ENCODE measurements at regions not wholly inside any gene's neighbourhood (a gene's known extent, or its start where the extent isn't known, plus 50 kb on each side); places are given as distances from the start of the nearest gene placed in this dataset.

- no peak for DNase-seq
Measured at GRCh38 chr9:129354498-129354897, 176.4 kb upstream of the IER5L start.

GRCh38 chr9:129353697-129354336, 175.8 kb upstream of the IER5L start:
- no peak for DNase-seq

DNA sequence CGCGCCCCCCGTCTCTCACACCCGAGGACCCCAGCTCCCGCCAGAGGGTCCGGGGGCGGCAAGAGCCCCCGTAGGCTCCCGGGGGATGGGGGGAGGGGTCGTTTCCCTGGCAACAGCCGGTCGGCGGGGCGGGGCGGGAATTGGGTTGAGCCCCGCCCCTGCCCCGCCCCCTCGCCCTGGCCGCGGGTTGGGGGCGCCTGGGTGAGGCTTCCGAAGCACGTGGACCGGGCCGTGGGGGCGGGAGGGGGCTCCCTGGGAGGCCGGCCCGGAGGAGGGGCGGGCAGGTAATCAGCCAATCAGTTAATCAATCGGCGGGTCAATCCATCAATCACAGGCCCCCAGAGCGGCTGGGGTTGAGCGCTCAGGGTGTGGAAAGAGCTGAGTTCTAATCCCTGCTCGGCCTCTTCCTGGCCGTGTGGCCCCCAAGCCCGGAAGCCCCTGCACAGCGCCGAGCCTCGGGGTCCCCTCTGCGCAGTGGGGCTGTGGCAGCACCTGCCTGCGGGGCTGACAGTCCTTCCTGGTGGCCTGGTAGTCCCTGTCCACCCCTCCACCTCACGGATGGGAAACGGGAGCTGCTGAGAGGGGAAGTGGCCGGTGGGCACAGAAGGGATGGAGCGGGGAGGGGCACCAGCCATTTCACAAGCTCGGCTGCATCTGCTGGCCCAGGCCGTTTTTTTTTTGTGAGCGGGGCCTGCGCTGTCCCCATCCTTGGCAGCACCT, 174.2 kb upstream of the IER5L start:
- no peak for DNase-seq

DNA sequence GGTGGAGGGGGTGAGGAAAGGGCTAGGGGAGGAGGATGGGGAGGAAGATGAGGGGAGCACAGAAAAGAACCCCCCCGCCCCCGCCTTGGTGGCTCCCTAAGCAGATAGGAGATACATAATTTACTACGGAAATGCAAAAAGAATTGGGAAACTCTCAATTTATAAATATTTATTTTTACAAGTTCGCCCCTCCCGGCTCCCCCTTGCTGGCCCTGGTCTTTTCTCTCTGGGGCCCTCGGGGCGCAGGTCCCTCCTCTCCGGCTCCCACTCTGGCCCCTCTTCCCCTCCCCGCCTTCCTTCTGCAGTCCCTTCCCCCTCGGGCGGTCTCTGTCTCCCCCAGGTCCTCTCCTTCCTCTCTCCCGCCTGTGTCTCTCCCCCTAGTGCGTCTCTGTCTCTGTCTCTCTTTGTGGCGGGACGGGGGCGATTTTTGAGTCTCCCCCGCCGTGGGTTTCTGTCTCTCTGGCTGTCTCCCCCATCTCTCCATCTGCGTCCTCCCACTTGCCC, 173.6 kb upstream of the IER5L start:
- DNase-seq, result no peak

GRCh38 chr9:129351058-129351641, 173.1 kb upstream of the IER5L start:
- DNase-seq, result no peak

GRCh38 chr9:129350143-129350935, 172.3 kb upstream of the IER5L start:
- no peak for DNase-seq

DNA sequence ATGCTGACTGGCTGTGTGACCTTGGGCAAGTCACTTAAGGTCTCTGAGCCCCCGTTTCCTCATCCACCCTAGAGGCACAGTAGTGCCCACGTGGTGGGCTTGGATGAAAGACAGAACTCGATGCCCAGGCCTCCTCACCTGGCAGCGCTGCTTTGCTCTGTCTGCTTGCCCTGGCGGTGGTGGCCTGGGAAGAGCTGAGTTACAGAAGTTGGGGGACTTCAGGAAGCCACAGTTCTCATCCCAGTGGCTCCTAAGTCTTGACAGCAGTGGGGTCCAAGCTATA, 171.5 kb upstream of the IER5L start:
- no peak for DNase-seq

DNA sequence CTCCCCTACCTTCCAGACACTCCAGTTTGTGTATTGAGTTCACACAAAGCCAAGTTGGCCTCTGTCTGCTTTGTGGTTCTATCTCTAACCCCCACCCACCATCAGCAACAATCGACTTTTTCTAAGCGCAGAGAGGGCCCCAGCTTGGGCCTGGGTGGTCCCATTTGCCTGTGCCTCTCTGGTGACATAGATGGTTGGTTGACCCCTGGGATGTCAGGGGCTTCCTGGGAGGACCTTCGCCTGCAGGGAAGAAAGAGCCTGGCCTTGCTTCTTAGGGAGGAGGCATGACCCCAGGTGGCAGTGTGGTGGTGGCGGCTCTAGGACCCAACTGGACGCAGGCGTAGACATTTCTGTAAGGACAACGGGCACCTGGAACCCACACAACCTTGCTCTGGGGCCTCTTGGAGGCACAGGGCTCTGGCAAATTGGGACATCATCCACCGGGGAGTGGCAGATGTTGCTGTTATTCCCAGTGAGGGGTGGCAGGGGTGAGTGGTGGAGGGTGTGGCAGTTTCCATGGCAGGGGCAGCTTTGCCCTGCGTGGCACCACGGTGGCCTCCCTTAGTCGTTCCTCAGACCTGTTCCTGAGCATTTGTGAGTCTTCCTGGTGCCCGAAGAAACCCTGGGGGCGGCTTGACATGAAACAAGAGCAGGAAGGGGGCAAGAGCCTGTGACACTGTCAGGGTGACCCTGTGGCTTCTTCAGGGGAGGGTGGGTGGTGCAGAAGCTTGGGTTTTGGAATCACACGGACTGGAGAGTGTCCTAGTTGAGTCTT, 171.0 kb upstream of the IER5L start:
- no peak for DNase-seq

DNA sequence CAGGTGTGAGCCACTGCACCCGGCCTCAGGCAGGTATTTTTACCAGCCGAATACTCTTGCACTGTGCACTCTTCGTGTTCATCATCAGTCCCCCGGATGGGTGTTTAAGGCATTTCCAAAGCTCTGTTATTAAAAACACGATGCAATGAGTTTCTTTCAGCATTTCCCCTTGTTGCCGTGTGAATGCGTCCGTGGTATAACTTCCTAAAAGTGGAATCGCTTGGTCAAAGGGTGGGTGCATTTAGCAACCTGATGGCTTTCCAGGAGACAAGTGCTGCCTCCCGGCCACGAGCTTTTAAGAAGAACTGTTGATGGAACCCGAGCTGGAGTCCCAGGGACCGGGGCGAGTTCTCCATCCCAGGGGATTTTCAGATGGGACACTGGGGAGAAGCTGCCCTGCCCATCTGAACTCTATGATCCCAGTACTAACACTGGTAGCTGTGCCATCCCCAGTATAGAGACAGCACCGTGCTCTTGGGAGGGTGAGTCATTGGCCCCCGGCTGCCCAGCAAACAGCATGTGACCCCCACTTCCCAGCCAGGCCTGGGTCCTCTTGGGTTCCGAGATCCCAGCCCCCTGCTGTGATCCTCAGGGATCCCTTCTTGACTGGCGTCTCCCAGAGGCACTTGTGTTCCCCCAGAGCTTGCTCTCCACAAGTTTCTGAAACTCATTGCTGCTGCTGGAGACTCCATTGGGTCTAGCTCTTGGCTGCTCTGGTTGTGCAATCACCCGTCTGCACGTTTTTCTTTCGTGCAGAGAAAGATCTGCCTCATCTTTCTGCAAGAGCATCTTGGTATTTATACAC, 169.5 kb upstream of the IER5L start:
- DNase-seq, result no peak

DNA sequence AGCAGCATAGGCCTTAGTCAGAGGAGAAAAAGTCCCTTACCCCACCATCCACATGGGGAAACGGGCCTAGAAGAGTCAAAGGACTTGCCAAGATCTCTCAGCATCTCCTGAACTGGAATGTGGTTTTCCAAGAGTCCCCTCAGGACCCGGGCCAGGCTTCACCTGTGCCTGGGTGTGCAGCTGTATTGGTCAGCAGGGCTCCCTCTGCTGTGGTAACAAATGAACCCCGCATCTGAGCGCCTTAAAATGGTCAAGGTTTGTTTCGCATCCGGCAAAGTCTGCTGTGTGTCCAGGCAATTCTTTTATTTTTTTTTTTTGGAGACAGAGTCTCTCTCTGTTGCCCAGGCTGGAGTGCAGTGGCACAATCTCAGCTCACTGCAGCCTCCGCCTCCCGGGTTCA, 168.0 kb upstream of the IER5L start:
- DNase-seq, result no peak

DNA sequence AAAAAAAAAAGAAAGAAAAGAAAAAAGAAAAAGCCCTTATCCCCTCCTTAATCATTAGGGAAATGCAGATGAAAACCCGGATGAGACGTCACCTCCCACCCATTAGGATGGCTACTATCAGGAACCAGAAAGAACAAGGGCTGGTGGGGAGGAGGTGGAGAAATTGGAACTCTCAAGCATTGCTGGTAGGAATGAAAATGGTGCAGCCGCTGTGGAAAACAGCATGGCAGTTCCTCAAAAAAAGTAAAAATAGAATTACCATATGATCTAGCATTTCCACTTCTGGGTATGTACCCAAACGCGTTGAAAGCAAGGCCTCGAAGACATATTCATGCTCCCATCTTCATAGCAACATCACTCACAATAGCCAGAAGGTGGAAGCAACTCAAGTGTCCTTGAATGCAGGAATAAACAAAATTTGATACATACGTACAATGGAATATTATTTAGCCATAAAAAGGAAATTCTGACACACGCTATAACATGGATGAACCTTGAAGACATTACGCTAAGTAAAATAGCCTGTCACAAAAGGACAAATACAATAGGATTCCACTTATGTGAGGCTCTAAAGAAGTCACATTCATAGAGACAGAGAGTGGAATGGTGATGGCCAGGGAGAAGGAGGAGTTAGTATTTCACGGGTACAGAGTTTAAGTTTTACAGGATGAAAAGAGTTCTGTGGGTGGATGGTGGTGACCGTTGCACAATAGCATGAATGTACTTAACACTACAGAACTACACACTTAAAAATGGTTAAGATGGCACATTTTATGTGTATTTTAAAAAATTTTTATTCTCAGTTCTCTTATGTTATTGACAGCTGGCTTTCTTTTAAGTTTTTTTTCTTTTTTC, 166.8 kb upstream of the IER5L start:
- no peak for DNase-seq

GRCh38 chr9:129343424-129344375, 165.6 kb upstream of the IER5L start:
- DNase-seq, result no peak

- DNase-seq, result no peak
Measured at GRCh38 chr9:129342591-129343423, 164.7 kb upstream of the IER5L start.

DNA sequence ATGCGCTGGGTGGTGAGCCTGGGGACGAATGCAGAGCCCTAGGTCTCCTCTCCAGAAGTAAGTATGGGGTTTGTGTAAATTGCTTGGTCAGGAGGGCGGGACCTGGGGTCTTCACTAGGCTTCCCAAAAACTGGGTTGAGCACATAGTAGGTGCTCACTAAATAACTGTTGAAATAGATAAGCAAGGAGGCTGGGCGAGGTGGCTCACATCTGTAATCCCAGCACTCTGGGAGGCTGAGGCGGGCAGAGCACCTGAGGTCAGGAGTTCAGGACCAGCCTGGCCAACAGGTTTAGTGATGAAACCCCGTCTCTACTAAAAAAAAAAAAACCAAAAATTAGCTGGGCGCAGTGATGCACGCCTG, 163.9 kb upstream of the IER5L start:
- DNase-seq, result no peak

DNA sequence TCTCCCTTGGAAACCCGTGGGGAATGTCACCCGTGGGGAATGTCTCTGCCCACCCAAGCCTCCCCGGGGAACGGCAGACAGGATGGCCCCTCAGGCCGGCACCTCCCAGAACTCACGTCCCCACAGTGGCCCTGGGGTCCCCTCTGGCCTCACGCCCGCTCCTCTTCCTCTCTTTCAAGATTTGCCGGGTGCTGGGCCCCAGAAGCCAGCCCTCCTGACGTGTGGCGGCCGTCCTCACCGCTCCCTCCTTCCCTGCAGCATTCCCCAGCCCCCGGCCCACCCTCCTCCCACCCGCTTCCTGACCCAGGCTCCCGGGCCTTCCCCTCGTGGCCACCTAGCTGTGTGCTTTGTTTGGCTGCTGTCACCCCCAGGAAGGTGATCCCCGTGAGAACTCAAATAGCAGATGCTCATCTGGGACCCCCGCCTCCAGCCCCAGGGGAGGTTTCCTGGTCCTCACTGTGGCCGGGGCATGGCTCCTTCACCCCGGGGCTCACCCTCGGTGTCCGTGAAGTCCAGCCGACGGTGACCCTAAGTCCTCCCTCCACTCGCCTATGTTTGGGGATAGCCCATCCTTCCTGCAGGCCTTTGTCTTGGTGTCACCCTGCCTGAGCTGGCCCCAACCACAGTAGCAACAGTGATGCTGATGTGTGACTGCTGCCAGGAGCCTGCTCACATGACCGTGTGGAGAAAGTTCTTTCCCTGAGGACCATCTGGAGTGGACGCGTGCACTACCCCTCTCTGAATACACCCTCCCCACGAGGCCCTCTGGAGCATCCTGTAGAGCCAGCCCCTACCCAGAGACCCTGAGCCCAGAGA, 163.3 kb upstream of the IER5L start:
- no peak for DNase-seq

GRCh38 chr9:129340427-129341170, 162.5 kb upstream of the IER5L start:
- no peak for DNase-seq

GRCh38 chr9:129339539-129340157, 161.6 kb upstream of the IER5L start:
- no peak for DNase-seq

All from T-helper 1 cell (primary cell).